HG03280 (cell line): ENCODE measurements at regions not wholly inside any gene's neighbourhood (a gene's known extent, or its start where the extent isn't known, plus 50 kb on each side); places are given as distances from the start of the nearest gene placed in this dataset.
"Not testable (repeated sequence)": the region's sequence is repeated elsewhere in the genome, so short reads cannot be mapped to it uniquely, and the experiment has no call there.

Source experiments
- ATAC-seq: cut with Tn5 transposase; IDR thresholded peaks from one replicate; pipeline ENCODE4 v1.9.1; 2021; ENCODE audit warnings: mild to moderate bottlenecking, moderate library complexity; ENCODE audit not compliant: unreplicated experiment

DNA sequence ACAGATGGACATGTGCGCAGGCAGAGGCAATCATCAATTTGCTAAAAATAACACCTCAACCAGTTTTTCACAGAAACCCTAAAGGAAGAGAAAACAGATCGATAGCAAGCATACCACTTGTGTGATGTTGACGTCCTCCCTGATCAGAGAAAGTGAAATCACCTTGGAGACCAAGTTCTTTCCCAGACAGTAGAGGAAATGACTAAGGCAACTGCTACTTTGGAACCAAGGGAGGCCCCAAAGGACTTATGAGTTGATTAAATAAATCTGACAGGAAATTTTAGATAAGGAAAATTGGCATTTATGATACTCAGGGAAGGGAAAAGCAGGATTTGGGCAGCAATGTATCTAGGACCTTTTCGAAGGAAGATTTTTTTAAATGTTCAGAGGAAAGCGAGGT, 267.1 kb upstream of the ASIC2 start:
- ATAC-seq = no peak

DNA sequence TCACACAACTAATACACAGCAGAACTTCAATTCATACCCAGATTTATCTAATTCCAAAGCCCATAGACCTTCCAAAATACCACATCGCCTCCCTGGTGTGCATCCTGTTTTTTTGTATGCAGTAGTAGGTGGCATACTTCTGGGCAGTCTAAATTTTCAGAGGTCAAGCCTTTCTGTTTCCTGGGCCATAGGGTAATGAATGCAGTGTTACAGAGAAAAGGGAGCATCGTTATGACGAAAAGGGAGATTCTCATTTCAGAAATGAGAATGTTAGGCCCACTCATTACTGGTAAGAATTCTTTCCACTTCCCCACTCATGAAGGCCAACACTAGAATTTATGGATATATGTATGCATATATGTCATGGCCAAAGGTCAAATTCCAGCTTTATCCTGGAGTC, 267.8 kb upstream of the ASIC2 start:
- ATAC-seq = no peak

DNA sequence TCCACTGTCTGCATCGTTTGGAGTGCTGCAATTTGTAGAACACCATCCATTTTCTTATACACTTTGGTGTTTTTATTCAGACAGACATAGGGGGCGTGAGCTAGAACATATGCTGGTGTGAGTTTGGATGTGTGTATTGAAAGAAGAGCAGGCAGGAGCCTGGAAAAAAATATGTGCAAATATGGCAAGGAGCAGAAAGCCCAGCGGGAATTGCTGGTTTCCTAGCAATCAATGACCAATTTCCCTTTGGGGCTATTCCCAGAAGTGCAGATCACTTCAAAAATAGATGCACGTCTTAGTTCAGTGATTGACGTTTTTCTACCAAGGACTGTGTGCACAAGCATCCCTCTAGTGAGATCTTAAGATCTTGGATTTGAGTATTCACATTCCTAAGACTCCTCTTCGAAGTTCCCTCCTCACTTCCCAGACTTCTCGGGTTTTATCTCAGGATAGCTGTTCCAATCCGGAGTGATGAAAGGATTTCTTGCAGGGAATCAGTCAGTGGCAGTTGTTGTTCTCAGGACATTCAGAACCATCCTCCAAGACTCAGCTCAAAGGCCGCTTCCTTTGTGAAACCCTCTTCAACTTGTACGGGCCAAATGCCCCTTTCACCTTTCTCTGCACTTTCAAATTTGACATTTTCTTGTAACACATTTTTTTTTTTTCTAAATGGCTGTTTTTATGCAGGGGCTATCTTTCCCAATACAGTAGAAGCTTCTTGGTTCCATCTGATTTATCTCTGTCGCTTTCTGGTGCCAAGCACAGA, 268.7 kb upstream of the ASIC2 start:
- no peak for ATAC-seq

DNA sequence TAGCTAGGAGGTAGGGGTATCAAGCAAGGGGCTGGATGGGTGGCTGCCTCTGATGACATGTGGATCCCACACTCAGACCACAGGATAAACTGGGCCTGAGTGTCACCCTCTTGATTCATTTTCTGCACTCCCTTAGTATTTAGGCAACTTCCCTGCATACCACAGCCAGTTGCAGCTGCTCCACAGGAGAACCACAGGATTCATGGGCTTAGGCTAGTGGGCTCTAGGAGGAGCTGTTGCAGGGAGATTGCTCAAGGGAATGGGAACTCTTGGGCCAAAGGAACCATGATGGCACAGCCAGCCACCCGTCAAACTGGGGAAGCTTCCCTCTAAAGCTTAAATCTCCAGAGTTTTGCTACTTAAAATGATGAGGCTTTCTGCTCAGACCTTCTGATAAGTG, 269.7 kb upstream of the ASIC2 start:
- no peak for ATAC-seq

DNA sequence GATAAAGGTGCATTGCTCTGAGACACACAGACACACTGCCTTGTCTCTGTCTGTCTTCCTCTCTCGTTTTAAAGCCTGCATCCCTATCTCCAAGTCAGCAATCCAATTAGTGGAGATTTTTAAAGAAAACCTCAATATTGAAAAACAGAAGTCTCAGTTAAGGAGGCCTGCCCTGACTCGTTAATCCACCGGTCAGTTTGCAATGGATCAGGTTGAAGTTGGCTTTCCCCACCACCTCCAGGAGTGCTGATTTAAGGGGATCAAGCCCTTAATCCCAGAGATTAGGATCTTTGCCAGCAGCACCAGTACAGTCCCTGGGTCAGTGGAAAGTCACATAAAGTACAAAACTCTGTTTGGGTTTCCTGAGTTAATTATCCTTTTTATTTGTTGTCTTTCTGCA, 271.1 kb upstream of the ASIC2 start:
- no peak for ATAC-seq

DNA sequence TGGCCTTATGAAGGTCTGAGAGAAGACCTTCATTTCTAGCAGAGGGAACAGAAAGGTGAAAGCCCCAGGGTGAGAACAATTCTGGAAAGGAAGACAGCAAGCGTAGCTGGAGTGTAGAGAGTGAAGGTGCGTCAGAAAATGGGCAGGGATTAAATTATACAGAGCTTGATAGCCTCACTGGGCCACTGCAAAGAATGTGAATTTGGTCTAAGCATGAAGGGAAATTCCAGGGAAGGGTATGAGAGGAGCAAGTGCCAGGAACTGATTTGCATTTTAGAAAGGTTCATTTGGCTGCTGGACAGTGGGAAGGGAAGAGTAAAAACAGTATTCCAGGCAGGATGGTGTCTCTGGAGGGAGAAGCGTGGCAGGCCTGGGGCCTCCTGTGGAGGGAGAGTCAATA, 274.1 kb upstream of the ASIC2 start:
- ATAC-seq = no peak

DNA sequence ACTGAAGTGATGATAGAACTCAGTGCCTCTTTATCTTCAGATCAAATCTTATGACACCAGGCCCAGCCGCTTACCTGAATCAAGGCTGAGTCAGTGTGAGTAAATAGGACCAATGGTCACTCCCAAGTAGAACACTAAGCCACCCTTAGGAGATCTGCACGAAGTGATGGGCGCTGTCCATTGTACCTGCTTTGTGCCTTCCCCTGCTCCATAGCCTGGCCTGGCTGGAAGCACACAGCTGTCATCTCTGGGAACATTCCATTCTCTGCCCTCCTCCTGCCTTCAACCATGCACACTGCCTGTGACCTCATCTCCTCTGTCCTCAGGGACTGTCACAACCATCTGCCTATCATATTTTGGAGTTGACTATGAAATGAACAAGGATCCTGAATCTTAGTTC, 279.5 kb upstream of the ASIC2 start:
- ATAC-seq = no peak

DNA sequence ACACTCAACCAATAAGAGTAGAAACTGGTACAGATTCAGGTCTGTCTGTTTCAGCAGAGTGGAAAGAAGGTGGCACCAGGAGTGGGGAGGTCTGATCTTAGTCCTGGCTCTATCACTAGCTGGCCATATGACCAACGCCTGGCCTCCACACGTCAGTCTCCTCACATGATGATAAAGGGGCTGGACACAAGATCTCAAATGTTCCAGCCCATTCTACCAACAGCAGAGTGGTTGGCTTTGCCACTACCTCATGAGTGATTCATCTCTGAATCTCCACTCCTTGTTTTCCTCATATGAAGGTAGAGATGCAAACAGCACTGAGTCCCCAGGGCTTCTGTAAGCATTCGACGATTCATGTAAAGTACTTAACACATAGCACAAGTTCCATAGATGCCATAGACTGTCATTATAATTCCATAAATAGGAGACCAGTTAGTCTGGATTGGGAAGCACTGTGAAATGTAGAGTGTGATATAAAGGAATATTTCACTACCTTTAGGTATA, 281.9 kb upstream of the ASIC2 start:
- ATAC-seq = no peak

DNA sequence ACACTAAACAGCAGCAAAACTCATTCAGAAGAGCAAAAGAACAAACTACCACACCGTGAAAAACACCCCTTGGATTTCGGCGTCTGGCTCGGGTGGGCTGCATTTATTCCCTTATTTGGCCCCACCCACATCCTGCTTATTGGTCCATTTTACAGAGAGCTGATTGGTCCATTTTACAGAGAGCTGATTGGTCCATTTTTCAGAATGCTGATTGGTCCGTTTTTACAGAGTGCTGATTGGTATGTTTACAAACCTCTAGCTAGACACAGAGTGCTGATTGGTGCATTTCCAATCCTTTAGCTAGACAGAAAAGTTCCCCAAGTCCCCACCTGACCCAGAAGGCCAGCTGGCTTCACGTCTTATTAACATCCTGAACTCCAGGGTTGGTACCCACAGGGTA, 286.6 kb upstream of the ASIC2 start:
- not testable (repeated sequence) for ATAC-seq

DNA sequence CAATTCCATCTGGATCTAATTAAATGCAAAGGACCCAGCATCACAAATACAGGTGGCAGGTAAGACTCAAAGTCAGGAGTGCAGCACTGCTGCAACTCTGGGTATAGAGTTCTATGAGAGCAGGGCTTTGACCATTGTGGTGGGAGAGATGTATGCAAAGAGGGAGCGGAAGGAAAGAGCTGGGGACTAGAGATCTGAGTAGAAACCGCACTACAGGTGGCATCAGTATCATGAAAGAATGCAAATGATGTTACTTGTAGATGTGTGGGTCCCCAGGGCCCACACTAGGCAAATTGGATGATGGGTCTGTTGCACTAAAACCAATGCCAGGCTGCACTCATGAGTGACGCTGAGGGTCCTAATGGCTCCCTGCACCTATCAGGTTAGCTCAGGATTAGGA, 287.1 kb upstream of the ASIC2 start:
- no peak for ATAC-seq

DNA sequence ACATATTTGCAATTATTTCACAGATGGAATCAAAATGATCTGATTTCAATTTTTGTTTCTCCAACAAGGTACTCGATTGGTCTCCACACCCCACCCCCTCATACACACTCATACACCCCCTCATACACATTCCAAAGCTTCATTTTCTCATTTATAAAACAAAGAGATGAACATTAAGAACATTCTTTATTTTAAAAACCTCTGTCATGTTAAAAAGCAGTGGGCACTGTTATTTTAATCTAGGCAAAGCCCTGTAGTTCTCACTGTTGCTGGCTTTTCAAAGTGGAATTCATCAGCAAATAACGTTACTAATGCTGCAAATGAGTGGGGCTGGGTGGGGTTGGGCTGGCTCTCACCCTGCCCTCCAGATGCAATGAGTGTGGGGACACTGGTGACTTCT, 289.6 kb upstream of the ASIC2 start:
- no peak for ATAC-seq

DNA sequence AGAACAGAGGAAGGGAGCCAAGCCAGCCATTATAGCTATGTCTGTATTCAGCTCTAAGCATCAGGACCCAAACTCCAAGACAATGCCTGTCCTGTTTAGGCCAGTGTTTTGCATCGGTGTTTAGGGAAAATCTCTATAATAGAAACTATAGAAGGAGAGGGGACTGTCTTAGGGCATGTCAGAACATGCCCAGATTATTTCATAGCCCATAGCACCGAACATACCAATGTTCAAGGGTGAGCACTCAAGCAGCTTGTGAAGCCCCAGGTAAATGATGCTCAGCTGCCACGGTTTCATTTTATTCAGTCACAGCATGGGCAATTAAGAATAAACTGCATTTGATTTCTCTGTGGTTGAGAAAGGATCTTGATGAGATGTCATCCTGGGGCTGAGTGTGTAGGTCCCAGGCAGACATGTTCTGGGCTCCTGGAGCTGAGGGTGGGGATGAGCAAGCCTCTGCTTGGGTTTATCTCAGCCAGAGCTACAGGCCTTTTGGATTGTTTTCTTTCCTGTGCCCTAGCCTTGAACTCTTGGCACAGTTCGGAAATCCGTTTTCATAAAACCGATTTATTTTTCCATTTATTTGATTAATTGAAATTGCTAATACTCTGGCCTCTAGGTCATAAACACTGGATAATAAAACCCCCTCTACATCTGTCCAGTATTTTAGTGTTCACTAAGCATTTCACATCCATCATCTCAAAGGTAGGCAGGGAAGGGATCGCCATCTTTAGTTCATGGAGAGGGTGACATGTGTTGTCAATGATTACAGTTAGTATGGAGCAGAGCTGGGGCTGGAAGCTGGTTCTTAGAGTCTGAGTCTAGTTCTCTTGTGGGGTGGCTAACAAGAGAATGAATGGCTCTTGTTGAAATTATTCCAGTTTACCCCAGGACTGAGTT, 290.7 kb upstream of the ASIC2 start:
- no peak for ATAC-seq

DNA sequence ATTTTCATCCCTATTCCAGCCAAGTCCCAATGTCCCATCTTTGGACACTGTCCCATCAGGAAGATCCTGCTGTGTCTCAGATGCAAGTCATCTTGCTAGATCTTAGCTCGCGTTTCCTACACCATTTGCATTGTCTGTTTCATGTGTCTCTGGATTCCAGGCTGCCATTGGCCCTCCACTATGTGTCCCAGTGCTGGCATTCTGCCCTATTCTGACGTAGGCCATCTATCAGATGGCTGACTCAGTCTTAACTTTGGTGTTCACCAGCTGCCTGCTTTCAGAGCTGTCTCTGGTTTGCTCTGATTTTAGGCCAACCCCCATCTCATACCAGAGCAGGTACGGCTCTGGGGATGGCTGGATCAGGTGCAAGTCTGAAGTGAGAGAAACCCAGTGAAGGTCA, 300.9 kb upstream of the ASIC2 start:
- no peak for ATAC-seq

DNA sequence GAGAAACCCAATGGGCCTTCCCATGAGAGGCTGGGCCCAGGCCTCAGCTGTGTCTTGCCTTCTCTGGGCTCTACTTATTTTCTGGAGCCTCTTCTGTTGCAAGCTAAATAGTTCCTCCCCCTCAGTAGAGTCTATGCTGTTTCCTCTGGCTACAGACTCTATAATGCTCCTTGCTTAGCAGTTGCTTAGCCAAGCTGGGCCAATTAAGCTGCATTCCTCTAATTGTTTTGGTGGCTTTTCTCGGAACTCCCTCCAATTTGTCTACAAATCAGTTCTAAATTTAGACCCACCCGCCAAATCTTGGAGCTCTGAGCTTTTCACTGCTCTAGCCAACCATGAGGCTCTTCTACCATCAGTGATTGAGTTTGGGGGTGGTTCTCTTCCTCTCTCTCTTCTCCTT, 302.7 kb upstream of the ASIC2 start:
- ATAC-seq = no peak

DNA sequence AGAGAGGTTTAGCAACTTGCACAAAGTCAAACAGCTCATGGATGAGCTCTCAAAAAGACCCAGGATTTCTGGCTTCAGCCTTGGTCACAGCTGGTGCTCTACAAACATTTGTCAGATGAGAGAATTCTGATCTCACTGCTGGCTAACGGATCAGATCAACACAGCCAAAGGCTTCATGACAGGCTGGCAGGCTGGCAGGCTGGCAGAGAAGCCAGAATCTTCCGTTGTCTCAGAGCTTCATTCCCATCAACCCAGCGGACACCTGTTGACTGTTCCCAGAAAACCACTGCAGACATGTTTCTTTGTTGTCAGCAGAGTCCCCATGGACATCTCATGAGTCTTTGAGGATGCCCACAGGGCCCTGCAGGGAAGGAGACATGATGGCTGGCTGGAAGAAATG, 303.8 kb upstream of the ASIC2 start:
- no peak for ATAC-seq

DNA sequence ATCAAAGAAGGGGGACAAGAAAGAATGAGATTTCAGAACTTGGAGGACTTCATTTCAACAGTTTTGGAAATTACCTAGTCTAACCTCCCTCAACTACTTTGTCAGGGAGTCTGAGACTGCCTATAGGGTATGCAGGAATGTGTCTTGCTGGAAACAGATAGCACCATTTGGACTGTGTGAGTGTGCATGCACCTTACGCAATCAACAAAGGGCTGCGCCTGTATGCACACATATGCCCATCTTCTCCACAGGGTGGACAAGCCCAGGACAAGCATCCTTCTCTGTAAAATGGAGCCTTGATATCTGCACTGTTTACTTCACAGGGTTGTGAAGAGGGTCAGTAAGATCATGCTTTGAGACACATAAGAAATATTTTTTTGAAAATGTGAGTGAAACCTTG, 305.7 kb upstream of the ASIC2 start:
- ATAC-seq = no peak

DNA sequence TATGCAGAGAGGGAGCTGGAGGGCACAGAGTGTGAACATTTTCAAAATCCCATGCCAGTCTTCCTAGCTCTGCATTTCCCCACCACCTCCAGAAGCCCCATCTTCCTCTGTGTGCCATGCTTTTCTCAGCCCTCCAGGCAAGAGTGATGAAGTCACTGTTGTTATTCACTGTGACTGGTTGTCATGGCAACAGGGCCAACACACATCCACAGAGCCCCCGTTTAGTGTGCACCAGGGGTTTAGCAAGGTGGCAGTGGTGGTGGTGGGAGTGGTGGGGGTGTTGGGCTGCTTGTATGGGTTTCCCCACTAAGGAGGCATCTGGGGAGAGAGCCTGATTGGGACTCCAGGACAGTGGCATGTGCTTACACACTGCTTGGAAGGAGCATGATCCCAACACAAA, 309.9 kb upstream of the ASIC2 start:
- ATAC-seq = no peak

DNA sequence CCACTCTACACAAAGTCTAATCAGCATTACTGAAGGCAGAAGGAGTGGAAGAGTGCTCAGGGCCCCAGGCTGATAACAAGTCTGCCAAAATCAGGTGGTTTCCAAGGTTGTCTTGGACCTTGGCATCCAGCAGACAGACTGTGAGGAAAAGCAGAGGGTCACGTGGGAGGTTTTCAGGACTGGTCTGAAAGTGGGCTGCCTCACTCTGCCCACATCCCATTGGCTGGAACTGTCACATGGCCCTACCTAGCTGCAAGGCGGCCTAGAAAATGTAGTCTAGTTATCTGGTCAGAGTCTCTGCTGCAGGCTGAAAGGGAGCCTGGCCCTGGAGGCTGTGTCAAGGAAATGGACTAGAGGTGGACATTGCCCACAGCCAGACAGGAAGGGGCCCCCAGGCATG, 310.7 kb upstream of the ASIC2 start:
- ATAC-seq = no peak

DNA sequence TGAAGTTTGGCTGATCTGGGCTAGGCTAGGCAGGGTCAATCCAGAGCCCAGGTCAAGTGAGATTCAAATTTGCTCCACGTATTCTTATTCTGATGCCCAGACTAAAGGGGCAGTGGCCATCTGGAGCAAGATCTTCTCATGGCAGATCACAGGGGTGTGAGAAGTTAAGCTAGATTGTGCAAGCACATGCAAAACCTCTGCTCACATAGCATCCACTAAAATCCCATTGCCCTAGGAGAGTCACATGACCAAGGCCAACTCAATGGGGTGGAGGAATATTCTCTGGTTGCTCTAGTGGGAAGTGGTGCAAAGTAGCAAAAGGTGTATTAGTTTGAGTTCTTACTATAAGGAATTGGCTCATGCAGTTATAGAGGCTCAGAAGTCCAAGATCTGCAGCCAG, 318.4 kb upstream of the ASIC2 start:
- ATAC-seq = no peak

DNA sequence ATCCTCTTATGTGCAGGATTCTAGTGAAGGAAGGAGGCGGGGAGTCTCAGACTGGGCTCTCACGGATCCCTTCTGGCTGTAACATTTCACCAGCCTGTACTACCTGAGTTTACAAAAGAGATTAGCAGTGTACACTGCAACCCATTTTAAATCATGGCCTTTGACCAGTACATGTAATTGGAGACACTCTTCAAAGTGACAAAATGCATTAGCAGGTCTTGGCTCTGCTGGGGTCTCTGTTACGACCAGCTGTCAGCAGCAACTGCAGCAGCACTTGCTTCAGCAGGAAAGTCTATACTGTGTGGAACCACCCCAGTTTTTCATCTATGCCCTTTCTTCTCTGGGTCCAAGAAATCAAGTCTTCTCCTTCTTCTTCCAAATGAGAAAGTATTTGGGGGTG, 322.8 kb upstream of the ASIC2 start:
- ATAC-seq = no peak

DNA sequence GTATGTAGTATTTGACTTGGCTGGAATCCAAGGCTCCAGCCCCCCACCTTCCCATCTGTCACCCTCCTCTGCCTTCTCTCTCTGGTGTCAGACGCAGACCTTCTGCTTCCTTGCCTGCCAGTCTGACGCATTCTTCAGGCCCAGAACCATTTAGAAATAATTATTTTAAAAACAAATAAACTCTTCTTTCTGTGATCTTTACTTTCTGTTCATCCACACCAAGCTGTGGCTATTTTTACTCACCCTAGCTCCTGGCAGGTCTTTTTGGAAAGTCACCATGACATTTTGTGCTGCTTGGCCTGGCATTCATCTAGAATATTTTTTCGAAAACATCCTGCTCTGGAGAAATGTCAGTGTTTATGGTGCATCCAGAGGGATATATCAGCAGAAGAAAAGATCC, 330.7 kb upstream of the ASIC2 start:
- ATAC-seq = no peak
